HL-60 (cell line): ENCODE measurements at regions not wholly inside any gene's neighbourhood (a gene's known extent, or its start where the extent isn't known, plus 50 kb on each side); places are given as distances from the start of the nearest gene placed in this dataset.

Experiments used
- GABPA ChIP-seq: IDR thresholded peaks from 2 replicates; pipeline ENCODE4 v1.6.1; 2012; ENCODE audit warnings: low read depth
- POLR2AphosphoS5 ChIP-seq: IDR thresholded peaks from 2 replicates; pipeline ENCODE4 v1.6.1; 2012; ENCODE audit warnings: low read depth
- TF ChIP-seq, protein P1 (sequence below): IDR thresholded peaks from one replicate; pipeline ENCODE4 v1.5.1; 2011; ENCODE audit warnings: low read length, control low read depth, inconsistent platforms; ENCODE audit not compliant: insufficient read depth

DNA sequence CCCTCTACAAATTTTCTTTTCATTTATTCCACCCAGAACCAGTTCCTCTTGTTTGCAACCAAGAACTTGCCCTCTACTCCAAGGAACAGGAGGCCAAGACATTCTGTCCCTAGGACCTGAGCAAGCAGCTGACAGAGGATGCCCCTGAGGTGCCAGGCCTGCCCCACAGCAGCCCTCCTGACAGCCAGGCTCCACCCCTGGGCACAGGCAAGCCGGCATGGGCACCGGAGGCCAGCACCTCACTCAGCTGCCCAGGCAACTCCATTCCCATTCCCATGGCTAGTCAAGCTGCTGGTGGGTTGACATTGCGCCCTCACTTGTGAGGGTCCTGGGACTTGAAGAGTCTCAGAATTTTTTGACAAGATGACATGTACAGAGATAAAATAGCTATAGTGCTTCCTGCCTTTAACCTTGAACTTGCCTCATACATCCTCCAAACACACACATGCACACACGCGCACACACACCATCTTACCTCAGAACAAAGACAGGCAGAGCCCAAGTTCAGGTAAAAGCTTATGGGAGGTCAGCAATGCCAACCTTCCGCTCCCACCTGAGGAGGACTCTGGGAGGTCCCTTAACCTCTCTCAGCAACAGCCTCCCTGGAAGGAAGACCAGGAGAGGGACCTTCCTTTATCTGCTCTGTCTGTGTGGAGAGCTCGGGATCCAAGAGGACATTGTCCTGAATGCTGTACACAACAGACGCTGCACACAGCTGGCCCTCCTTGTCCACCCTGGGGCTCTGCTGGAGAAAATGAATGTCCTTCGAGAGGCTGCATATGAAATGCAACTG is 620.9 kb upstream of the CADM1 start:
- TF ChIP-seq, protein P1, sequence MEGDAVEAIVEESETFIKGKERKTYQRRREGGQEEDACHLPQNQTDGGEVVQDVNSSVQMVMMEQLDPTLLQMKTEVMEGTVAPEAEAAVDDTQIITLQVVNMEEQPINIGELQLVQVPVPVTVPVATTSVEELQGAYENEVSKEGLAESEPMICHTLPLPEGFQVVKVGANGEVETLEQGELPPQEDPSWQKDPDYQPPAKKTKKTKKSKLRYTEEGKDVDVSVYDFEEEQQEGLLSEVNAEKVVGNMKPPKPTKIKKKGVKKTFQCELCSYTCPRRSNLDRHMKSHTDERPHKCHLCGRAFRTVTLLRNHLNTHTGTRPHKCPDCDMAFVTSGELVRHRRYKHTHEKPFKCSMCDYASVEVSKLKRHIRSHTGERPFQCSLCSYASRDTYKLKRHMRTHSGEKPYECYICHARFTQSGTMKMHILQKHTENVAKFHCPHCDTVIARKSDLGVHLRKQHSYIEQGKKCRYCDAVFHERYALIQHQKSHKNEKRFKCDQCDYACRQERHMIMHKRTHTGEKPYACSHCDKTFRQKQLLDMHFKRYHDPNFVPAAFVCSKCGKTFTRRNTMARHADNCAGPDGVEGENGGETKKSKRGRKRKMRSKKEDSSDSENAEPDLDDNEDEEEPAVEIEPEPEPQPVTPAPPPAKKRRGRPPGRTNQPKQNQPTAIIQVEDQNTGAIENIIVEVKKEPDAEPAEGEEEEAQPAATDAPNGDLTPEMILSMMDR: no peak
- TF ChIP-seq GABPA: no peak
- no peak for TF ChIP-seq POLR2AphosphoS5
